ENCODE measurements at regions not wholly inside any gene's neighbourhood (a gene's known extent, or its start where the extent isn't known, plus 50 kb on each side); places are given as distances from the start of the nearest gene placed in this dataset.

GRCh38 chr7:112905413-112905812 lies 115.2 kb upstream of the TMEM168 start:
- no peak overlapping the region for H3K4me3 Mint-ChIP-seq (ENCODE audit: unreplicated experiment)
- H3K27me3 Mint-ChIP-seq (ENCODE audit: low read depth), result no peaks in the 10 kb centered on the region
- no peak for TF ChIP-seq CTCF (IDR thresholded peaks at IDR 0.05)
- peaks cover 3% of the 10 kb centered on the region for H3K4me1 Mint-ChIP-seq (ENCODE audit: low read depth)
- H3K27ac Mint-ChIP-seq (ENCODE audit: unreplicated experiment), result no peak overlapping the region
- H3K9me3 Mint-ChIP-seq (ENCODE audit: low read depth), result peaks cover 5% of the 10 kb centered on the region
- H3K36me3 Mint-ChIP-seq (ENCODE audit: low read depth), result peaks cover 2% of the 10 kb centered on the region
- DNase-seq (ENCODE audit: low spot score), result no peak

- peak; percentile 80 for TF ChIP-seq CTCF (IDR thresholded peaks at IDR 0.05)
- peaks cover 5% of the 10 kb centered on the region for H3K36me3 Mint-ChIP-seq (ENCODE audit: low read depth)
These were observed 108.5 kb upstream of the TMEM168 start for GRCh38 chr7:112898432-112899290.

GRCh38 chr7:112897839-112898431 lies 107.7 kb upstream of the TMEM168 start:
- Mint-ChIP-seq H3K4me3 (ENCODE audit: unreplicated experiment) (no peak overlapping the region), H3K27me3 (ENCODE audit: low read depth) (no peaks in the 10 kb centered on the region), H3K9me3 (ENCODE audit: low read depth) (peaks cover 11% of the 10 kb centered on the region), H3K4me1 (ENCODE audit: low read depth) (no peaks in the 10 kb centered on the region), H3K27ac (ENCODE audit: unreplicated experiment) (no peak overlapping the region), H3K36me3 (ENCODE audit: low read depth) (peaks cover 12% of the 10 kb centered on the region)
- TF ChIP-seq CTCF (IDR thresholded peaks at IDR 0.05), result no peak
- no peak for DNase-seq (ENCODE audit: low spot score)

More at GRCh38 chr7:112898432-112899290, 108.5 kb upstream of the TMEM168 start:
- Mint-ChIP-seq H3K4me1 (ENCODE audit: low read depth) (no peaks in the 10 kb centered on the region), H3K27ac (ENCODE audit: unreplicated experiment) (no peak overlapping the region), H3K4me3 (ENCODE audit: unreplicated experiment) (no peak overlapping the region), H3K27me3 (ENCODE audit: low read depth) (no peaks in the 10 kb centered on the region), H3K9me3 (ENCODE audit: low read depth) (peaks cover 11% of the 10 kb centered on the region)
- no peak for DNase-seq (ENCODE audit: low spot score)

- H3K36me3 Mint-ChIP-seq (ENCODE audit: low read depth), result peaks cover 15% of the 10 kb centered on the region
These were observed 105.9 kb upstream of the TMEM168 start for GRCh38 chr7:112896026-112896601.

More at GRCh38 chr7:112896026-112896601, 105.9 kb upstream of the TMEM168 start:
- no peak overlapping the region for H3K4me3 Mint-ChIP-seq (ENCODE audit: unreplicated experiment)
- no peak for TF ChIP-seq CTCF (IDR thresholded peaks at IDR 0.05)
- no peak overlapping the region for H3K27ac Mint-ChIP-seq (ENCODE audit: unreplicated experiment)
- peaks cover 2% of the 10 kb centered on the region for H3K4me1 Mint-ChIP-seq (ENCODE audit: low read depth)
- DNase-seq (ENCODE audit: low spot score), result no peak
- no peaks in the 10 kb centered on the region for H3K27me3 Mint-ChIP-seq (ENCODE audit: low read depth)
- H3K9me3 Mint-ChIP-seq (ENCODE audit: low read depth), result peaks cover 11% of the 10 kb centered on the region

Data from chondrocyte (in vitro differentiated cells).